GM23338 (cell line): ENCODE measurements at regions not wholly inside any gene's neighbourhood (a gene's known extent, or its start where the extent isn't known, plus 50 kb on each side); places are given as distances from the start of the nearest gene placed in this dataset.

Experiments used
- ATAC-seq: fragments of 200-7000 bp; cut with Tn5 transposase; 3 replicates; pipeline ENCODE4 v1.9.1; 2020
- DNase-seq: peaks from one replicate; pipeline ENCODE4 v3.0.0-alpha.2; 2015; ENCODE audit warnings: low spot score
- H2AFZ ChIP-seq: fragments of 200-600 bp; sonication (generic); 2 replicates; pipeline ENCODE4 v1.8.0; 2016; ENCODE audit warnings: antibody characterized with exemption, mild to moderate bottlenecking, moderate library complexity
- H3F3A ChIP-seq: fragments of 200-600 bp; sonication (generic); replicated peaks from 2 replicates; pipeline ENCODE4 v1.8.0; 2017; ENCODE audit warnings: antibody characterized with exemption, mixed run types, low read depth
- H3K27ac ChIP-seq: fragments of 200-600 bp; sonication (generic); 2 replicates; pipeline ENCODE4 v1.6.1; 2016; ENCODE audit warnings: low read depth
- H3K27me3 ChIP-seq: fragments of 200-600 bp; sonication (generic); 2 replicates; pipeline ENCODE4 v1.8.0; 2016; ENCODE audit warnings: mild to moderate bottlenecking, mixed run types, moderate library complexity; ENCODE audit not compliant: insufficient read depth
- H3K36me3 ChIP-seq: fragments of 200-600 bp; sonication (generic); 2 replicates; pipeline ENCODE4 v1.8.0; 2016; ENCODE audit warnings: mild to moderate bottlenecking; ENCODE audit not compliant: insufficient read depth
- H3K4me1 ChIP-seq: fragments of 200-600 bp; sonication (generic); 2 replicates; pipeline ENCODE4 v1.8.0; 2016; ENCODE audit warnings: mild to moderate bottlenecking, moderate library complexity; ENCODE audit not compliant: insufficient read depth
- H3K4me2 ChIP-seq: fragments of 200-600 bp; sonication (generic); 2 replicates; pipeline ENCODE4 v1.7.1; 2017; ENCODE audit warnings: mixed run types
- H3K4me3 ChIP-seq: fragments of 200-600 bp; sonication (generic); 2 replicates; pipeline ENCODE4 v1.6.1; 2016; ENCODE audit warnings: mixed run types
- H3K79me2 ChIP-seq: fragments of 200-600 bp; sonication (generic); replicated peaks from 2 replicates; pipeline ENCODE4 v1.8.0; 2017; ENCODE audit warnings: mild to moderate bottlenecking; ENCODE audit not compliant: insufficient read depth
- H3K9me2 ChIP-seq: fragments of 200-600 bp; sonication (generic); 2 replicates; pipeline ENCODE4 v1.8.0; 2017; ENCODE audit not compliant: insufficient read depth
- H4K20me1 ChIP-seq: fragments of 200-600 bp; sonication (generic); replicated peaks from 2 replicates; pipeline ENCODE4 v1.8.0; 2017; ENCODE audit warnings: mild to moderate bottlenecking; ENCODE audit not compliant: insufficient read depth
- H3K27ac Mint-ChIP-seq: 2 replicates; pipeline ENCODE4 v1.8.0; 2020; ENCODE audit warnings: inconsistent platforms, mild to moderate bottlenecking, moderate library complexity, mixed read lengths
- H3K27me3 Mint-ChIP-seq: 3 replicates; pipeline ENCODE4 v1.8.0; 2022; ENCODE audit warnings: low read depth, mild to moderate bottlenecking, moderate library complexity, mixed read lengths, inconsistent platforms; ENCODE audit not compliant: insufficient read depth, poor library complexity
- H3K36me3 Mint-ChIP-seq: 3 replicates; pipeline ENCODE4 v1.8.0; 2021; ENCODE audit warnings: low read depth, mild to moderate bottlenecking, inconsistent platforms, moderate library complexity, mixed read lengths
- H3K4me1 Mint-ChIP-seq: 3 replicates; pipeline ENCODE4 v1.8.0; 2020; ENCODE audit warnings: mild to moderate bottlenecking, inconsistent platforms, mixed read lengths
- H3K4me3 Mint-ChIP-seq: 3 replicates; pipeline ENCODE4 v1.8.0; 2021; ENCODE audit warnings: moderate library complexity, mild to moderate bottlenecking, inconsistent platforms, mixed read lengths
- H3K9me3 Mint-ChIP-seq: 3 replicates; pipeline ENCODE4 v1.8.0; 2020; ENCODE audit warnings: moderate library complexity, mild to moderate bottlenecking, inconsistent platforms, mixed read lengths
- CREB1 ChIP-seq: fragments of 250-450 bp; sonication (Bioruptor Pico); IDR thresholded peaks from 2 replicates; pipeline ENCODE4 v1.5.0; 2020; ENCODE audit warnings: low read depth, mild to moderate bottlenecking, moderate library complexity
- EZH2 ChIP-seq: fragments of 200-600 bp; sonication (generic); IDR thresholded peaks from one replicate; pipeline ENCODE4 v1.8.0; 2017; ENCODE audit warnings: antibody characterized with exemption, mild to moderate bottlenecking, low read depth; ENCODE audit not compliant: unreplicated experiment
- JUNB ChIP-seq: IDR thresholded peaks from one replicate; pipeline ENCODE4 v1.6.1; 2016; ENCODE audit warnings: antibody characterized with exemption; ENCODE audit not compliant: unreplicated experiment
- POLR2AphosphoS5 ChIP-seq: IDR thresholded peaks from 2 replicates; pipeline ENCODE4 v1.6.1; 2016; ENCODE audit warnings: antibody characterized with exemption, low read depth
- REST ChIP-seq: IDR thresholded peaks from one replicate; pipeline ENCODE4 v1.6.1; 2018; ENCODE audit warnings: antibody characterized with exemption; ENCODE audit not compliant: unreplicated experiment
- STAT1 ChIP-seq: IDR thresholded peaks from one replicate; pipeline ENCODE4 v1.6.1; 2016; ENCODE audit warnings: antibody characterized with exemption; ENCODE audit not compliant: unreplicated experiment
- ZNF331 ChIP-seq: fragments of 250-450 bp; sonication (Bioruptor Pico); IDR thresholded peaks from 2 replicates; pipeline ENCODE4 v1.5.0; 2020; ENCODE audit warnings: low read depth, mild to moderate bottlenecking, moderate library complexity
- ZNF462 ChIP-seq: fragments of 250-450 bp; sonication (Bioruptor Pico); IDR thresholded peaks from 2 replicates; pipeline ENCODE4 v1.5.0; 2020; ENCODE audit warnings: mild to moderate bottlenecking, moderate library complexity

GRCh38 chr21:38675182-38675824 is 130.4 kb upstream of the ETS2 start:
- H3F3A ChIP-seq = no peaks in the 10 kb centered on the region
- TF ChIP-seq CREB1 (CRISPR knock-in tag) (no peak), STAT1 (no peak), POLR2AphosphoS5 (no peak), EZH2 (no peak), REST (no peak), ZNF462 (no peak), ZNF331 (CRISPR knock-in tag) (no peak), JUNB (no peak)
- no peaks in the 10 kb centered on the region for H3K36me3 Mint-ChIP-seq
- H3K27ac ChIP-seq = no peak overlapping the region
- H2AFZ ChIP-seq = peak overlapping the region; percentile 45; the same call in 1 of the 2 replicates
- no peak for DNase-seq
- no peaks in the 10 kb centered on the region for H3K27me3 ChIP-seq
- ATAC-seq = no peak
- no peak overlapping the region for H3K4me3 ChIP-seq
- no peak overlapping the region for H3K4me2 ChIP-seq
- no peak overlapping the region for H3K4me3 Mint-ChIP-seq
- peaks cover 7% of the 10 kb centered on the region for H3K27me3 Mint-ChIP-seq
- no peaks in the 10 kb centered on the region for H3K36me3 ChIP-seq
- H3K9me2 ChIP-seq = peaks cover 2% of the 10 kb centered on the region; the same call in 1 of the 2 replicates
- H3K79me2 ChIP-seq = no peaks in the 10 kb centered on the region
- H3K4me1 ChIP-seq = no peaks in the 10 kb centered on the region
- H3K27ac Mint-ChIP-seq = no peak overlapping the region
- peaks cover 8% of the 10 kb centered on the region for H3K4me1 Mint-ChIP-seq
- H3K9me3 Mint-ChIP-seq = peaks cover 6% of the 10 kb centered on the region; the same call in 2 of the 3 replicates
- no peaks in the 10 kb centered on the region for H4K20me1 ChIP-seq
